Renal cortex interstitium (tissue), 11 donors: ENCODE measurements at regions not wholly inside any gene's neighbourhood (a gene's known extent, or its start where the extent isn't known, plus 50 kb on each side); places are given as distances from the start of the nearest gene placed in this dataset.

Experiments
- DNase-seq, 11 donors: peaks; one replicate each; pipeline ENCODE4 v3.0.0-alpha.2; 2013; ENCODE audit warnings: low read depth in 9 of 11, low spot score in 4 of 11; ENCODE audit errors: extremely low read depth in 1 of 11

DNA sequence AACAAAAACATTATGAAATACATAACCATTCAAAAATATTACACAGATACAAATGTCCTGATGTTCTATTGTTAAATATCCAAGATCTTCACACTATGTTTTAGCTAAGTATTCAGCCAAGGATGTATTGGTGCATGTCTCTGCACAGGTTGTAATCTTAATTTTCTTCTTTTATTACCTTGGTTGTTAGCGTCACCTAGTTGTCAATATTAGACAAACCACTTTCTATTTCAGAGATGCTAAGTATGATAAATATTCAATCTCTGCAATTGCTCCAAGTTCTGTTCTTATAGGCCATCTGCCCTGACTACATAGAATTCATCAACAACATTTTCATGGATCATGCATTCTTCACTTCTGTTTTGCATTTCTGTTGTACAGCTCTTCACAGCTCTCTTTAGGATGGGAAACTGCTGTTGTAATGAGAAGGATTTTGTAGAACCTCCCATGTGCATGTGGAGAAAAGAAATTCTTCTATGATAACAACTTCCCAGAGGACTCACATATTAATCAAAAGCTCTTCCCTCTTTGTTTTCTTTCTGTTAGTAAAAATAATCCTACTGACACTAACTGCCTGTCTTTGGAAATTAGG, 380.1 kb downstream of the NUF2 start:
- DNase-seq: peak in 9 of 11 donors; percentile 11 to 54 (median 41)

DNA sequence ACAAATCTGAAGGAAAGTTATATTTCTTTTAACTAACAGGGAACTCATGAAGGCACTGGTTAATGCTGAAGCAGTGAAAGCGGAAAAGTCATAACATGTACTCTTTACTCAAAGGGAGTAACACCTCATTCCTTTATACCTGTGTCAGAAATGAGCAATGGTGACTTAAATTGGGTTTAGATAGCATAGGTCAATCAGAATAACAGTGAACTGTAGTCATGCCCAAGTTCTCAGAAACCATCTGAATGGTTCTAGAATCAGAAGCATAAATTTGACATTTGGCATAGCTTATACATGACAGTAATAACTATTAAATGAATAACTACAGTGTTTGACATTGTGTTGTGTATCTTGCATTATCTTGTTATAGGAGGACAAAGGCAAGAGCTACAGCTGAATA, 382.0 kb downstream of the NUF2 start:
- DNase-seq: no peak

DNA sequence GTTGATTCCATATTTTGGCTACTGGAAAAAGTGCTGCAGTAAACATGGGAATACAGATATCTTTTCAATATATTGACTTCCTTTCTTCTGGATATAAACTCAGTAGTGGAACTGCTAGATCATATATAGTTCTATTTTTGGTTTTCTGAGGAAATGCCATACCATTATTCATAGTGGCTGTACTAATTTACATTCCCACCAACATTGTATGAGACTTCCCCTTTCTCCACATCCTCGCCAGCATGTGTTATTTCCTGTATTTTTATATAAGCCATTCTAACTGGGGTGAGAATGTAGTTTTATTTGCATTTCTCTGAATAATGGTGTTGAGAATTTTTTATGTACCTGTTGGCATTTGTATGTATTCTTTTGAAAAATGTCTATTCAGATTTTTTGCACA, 385.2 kb downstream of the NUF2 start:
- no peak for DNase-seq

DNA sequence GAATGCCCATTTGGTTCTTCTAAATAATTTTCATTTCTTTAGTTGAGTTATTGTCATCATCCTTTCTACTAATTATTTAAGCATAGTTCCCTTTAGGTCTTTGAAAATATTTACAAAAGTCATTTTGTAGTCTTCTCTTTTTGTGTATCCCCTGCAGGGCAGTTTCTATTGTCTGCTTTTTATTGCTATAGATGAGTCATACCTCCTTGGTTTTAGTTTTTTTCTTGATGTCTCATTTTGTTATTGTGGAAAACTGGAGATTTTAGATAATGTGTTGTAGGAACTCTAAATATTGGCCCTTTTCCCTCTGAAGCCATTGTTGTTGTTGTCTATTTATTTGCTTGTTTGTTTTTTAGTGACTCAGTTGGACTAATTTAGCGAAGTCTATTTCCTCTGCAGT, 387.9 kb downstream of the NUF2 start:
- DNase-seq: no peak

DNA sequence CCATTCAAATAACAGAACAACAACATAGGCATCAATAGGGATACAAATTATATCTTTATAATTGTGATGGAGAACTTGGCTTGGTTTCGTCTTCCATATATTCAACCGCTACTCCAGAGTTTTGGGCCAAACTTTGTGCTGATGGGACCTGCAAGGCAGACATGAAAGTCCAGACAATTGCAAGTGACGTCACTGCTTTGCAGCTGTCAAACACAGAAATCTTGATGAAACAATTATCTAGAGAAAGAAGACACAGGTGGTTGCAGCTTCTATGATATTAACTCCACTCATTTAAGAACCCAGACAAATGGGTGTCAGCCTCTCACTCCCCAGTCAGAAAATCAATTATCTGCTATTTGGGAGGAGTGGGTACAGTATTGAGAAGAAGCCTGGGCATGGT, 390.6 kb downstream of the NUF2 start:
- DNase-seq: no peak

DNA sequence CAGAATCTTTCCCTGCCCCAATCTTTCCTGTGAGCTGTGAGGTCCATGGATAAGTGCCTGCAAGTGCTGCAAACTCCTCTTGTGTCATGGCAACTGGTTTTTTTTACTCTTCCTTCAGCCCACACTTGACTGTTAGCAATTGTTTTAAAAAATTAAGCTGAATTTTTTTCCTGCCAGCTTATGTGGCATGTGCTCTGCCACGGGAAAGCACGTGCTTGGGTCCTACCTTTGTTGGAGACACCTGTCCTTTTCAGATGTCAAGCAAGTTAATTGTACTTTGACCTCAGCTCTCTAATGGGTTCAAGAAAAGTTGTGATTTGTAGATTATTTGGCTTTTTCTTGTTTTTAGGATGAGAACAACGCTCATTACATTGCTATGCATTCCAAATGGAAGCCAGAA, 398.5 kb downstream of the NUF2 start:
- no peak for DNase-seq

DNA sequence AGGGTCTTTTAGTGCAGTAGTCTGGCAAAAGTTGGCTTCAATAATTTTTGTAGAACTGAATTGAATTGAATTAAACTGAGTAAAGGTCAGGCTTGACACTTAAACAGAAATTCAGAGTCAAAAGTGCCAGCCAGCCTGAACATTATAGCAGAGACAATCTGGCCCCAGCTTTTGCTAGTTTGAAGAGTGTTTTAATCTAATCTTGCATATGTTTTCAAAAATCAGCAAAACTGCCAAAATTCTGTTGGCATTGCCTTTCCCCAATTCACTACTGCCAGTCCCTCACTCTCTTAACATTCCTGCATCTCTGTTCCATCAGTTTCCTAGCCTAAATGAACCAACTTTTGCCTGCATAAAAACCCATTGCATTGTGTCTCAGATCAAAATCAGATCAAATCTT, 403.8 kb downstream of the NUF2 start:
- no peak for DNase-seq

DNA sequence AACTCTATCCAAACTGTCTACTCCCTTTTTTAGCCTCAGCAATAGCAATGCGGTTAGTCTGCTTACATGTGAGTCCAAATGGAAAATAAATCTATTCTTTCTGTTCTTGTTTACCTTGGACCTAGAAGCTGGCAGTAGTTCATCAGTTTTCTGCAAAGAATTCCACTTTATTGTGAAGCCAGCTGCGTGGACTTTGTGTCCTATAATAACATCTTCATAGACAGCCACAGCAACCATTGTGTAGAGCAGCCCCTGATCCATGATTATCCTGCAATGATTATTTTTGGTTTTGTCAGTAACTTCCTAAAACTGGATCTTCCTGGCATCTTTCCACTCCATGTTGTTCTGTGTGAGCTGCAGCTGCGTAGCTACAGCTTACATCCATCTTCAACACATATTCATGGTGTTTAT, 408.7 kb downstream of the NUF2 start:
- DNase-seq: peak; percentile 24 to 74 (median 47)

DNA sequence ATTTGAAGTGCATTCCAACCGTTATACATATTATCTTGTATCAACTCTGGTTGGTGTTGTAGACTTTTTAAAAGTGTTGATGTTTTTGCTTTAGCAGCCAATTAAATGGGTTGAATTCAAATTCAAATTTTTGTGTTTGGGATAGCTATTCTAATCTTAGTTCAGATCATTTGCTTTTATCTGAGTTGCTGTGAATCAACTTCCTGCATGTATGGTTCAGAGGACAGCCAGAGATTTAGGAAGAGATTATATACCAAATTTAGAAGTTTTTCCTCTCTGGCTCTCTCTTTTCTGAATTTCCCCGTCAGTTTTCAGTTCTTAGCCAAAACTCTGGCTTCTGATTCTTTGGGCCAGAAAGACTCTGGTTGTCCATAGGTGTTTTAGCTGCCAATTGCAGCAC, 415.5 kb downstream of the NUF2 start:
- DNase-seq: no peak

DNA sequence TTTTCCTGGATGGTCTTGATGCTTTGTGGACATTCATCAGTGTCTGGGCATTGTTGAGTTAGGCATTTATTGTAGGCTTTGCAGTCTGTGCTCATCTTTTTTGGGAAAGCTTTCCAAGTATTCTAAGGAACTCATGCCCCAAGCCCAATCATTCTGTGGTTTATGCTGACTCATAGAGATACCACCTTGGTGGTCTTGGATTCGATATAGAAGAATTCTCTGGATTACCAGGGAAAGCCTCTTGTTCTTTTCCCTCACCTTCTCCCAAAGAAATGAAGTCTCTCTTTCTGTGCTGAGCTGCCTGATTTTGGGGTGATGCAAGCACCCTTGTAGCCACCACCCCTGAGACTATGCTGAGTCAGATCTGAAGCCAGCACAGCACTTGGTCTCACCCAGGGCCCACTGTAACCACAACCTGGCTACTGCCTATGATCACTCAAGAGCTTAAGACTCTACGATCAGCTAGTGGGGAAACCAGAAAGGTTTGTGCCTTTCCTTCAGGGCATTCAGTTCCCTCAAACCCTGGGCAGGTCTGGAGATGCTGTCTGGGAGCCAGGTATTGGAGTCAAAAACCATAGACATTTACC, 422.6 kb downstream of the NUF2 start:
- no peak for DNase-seq

DNA sequence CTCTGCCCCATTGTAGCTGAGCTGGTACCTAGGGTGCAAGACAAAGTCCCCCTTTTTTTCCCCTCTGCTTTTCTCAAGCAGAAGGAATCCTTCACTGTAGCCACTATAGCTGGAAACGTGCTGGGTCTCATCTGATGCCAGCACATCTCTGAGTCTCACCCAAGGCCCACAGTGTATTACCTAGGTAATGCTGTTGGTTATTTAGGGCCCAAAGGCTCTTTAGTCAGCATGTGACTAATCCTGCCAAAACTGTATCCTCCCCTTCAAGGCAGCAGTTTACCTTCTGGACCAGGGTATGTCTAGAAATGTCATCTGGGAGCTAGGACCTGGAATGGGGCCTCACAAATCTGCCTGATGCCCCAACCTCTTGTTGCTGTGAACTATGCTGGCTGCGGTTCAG, 423.4 kb downstream of the NUF2 start:
- DNase-seq: no peak

DNA sequence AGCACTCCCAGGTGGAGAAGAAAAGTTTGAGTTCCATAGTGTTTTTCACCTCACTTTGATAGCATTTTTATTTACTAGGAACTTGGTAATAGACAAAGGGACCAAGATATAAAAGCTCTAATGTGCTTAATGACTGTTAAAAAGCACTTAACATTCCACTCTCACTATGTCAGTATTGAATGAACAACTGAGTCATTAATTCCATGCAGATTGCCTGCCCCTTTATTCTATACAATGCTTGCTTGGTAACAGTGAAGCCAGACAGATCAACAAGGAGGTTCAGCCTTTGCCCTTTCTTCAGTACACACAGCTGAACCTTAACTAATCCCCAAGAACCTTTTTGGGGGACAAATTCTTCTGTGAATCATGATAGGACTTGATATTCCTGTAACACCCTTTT, 425.5 kb downstream of the NUF2 start:
- DNase-seq: no peak

DNA sequence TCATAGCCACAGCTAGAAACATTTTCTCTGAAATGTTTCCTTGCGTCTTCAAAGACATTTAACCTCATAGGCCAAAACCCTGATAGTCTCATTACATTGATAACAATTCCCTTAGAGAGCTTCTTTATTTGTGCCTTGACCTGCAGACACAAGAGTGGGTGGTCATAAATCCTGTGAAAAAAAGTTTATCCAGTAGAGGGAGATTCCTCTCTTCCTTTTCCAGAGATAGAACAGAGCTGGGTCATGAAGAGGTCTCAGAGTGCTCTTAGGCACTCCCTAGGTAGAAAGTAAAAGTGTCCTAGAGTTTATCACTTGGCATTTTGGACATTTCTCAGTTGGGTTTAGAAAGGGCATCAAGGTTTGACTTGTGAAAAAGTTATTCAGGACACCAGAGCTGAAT, 426.1 kb downstream of the NUF2 start:
- DNase-seq: no peak

DNA sequence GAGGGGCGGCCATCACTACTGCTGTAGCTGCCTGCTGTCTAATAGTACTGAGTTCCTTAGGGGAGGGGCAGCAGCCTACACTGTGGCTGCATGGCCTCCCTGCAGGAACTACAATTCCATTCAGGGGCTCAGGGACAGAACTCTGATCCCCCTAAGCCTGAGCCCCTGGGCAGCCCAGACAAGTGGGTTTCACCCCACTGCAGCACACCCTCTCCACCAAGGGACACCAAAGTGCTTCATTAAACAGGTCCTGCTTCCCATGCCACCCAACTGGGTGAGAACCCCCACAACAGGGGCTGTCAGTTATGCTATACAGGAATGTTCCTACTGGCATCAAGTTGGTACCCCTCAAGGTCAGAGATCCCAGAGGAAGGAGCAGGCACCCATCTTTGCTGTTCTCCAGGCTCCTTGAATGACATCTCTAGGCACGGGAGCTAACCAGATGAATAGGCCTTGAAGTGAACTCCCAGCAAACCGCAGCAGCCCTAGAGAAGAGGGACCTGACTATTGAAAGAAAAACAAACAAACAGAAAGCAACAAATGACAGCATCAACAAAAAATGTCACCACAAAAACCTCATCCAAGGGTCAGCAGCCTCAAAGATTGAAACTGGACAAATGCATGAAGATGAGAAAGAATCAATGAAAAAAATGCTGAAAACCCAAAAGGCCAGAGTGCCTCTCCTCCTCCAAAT, 437.4 kb downstream of the NUF2 start:
- DNase-seq: no peak

DNA sequence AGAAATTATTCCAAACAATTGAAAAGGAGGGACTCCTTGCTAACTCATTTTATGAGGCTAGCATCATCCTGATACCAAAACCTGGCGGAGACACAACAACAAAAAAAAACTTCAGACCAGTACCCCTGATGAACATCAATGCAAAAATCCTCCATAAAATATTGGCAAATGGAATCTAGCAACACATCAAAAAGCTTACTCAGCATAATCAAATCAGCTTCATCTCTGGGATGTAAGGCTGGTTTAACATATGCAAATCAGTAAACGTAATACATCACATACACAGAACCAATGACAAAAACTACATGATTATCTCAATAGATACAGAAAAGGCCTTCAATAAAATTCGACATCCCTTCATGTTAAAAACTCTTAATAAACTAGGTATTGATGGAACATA, 440.1 kb downstream of the NUF2 start:
- DNase-seq: no peak

DNA sequence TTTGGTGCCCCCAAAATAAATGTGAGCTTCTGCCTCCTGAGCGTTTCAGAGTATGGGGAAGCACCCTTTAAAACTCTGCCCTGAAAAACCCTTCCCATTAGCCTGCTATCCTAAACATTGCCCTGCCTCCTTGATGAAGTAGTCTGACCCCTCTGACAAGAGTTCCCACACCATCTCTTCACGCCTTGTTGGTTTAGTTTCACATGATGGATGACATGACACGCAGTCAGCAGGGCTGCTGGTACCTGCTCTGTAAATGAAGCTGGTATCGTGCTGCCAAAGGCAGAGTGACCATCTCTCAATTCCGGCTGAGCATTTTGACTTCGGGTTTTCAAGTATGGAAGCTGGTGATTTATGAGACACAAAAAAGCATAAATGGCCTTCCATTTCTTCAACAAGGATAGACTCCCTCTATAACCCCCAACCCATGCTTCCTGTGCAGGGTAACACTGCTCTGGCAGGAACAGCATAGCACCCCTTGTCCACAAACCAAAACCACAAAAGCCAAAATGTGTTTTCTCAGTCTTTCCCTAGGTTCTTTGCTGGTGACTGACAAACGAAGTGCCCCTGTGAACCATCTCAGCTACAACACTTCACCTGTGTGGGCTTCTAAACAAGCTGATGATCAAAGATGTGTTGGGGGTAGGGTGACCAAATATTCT, 444.6 kb downstream of the NUF2 start:
- peak in 8 of 11 donors; percentile 28 to 65 (median 40) for DNase-seq

DNA sequence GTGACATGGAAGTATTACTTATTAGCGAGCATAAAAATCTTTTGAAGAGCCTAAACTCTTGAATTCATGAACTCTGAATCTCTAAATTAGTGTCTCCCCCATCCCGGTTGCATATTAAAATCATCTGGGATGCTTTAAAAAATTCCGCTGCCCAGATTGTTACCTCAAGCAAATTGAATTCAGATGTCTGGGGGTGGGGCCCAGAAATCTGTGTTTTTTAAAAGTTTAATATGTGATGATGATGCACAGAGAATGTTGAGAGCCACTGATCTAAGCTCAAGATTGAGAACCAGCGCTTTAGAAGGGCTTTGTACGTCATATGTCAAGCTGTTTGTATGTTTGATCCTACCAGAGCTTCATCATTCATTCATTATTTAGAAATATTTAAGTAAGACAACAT, 446.8 kb downstream of the NUF2 start:
- DNase-seq: no peak

DNA sequence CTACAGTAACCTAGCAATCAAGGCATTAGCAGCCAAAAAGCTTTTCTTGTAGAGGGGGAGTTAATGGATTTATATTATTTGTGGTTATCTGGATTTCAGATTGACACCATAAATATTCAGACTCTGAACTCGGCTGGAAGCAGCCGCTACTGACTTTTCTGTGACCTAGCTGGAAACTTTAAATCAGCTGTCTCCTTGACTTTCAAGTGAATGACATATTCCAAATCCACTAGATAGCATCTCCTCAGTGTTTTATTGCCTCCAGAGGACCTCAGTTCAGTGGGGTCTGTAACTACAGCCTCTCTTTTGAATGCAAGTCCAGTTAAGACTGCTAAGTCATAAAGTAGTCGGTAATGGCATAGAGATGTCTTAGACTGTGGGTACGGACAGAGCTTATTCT, 448.5 kb downstream of the NUF2 start:
- peak in 10 of 11 donors; percentile 22 to 66 (median 40) for DNase-seq

DNA sequence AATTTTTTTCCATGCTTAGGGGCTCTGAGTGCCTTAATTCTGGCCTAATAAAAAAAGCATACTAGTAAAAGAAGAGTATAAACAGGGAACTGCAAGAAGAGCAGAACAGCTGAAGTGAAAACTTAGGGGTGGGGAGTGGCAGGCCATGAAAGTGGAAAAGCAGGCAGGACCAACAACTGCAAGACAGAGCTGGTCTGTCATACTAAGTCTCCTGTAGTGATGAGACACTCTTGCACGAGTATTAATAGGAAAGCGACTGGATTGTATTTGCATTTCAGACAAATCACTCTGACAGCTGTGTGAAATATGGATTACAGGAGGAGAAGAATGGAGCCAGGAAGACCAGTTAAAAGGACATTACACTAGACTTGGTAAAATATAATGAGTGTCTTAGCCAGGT, 449.9 kb downstream of the NUF2 start:
- no peak for DNase-seq

DNA sequence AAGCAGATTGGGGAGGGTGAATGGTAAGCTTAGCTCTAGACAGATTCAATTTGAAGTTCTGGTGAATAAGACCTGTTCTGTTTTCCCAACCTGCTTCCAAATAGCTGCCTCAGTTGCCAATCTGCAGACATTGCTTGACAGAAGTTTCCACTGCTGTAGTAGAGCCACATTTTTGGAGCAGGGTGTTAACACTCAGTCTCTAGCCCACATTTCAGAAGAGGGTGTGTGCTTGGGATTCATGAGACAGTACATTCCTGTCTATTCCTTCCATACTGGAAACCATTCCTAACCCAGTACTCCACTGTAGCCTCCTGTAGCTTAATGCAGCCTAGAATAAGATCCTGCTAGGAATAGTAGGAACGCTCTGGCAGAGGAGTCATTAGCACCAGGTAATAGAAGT, 450.5 kb downstream of the NUF2 start:
- no peak for DNase-seq
